GM18498 (cell line): ENCODE measurements at regions not wholly inside any gene's neighbourhood (a gene's known extent, or its start where the extent isn't known, plus 50 kb on each side); places are given as distances from the start of the nearest gene placed in this dataset.
"Not testable (repeated sequence)": the region's sequence is repeated elsewhere in the genome, so short reads cannot be mapped to it uniquely, and the experiment has no call there.

ENCODE experiments used
- ATAC-seq: cut with Tn5 transposase; IDR thresholded peaks from one replicate; pipeline ENCODE4 v1.9.1; 2021; ENCODE audit warnings: mild to moderate bottlenecking, moderate library complexity; ENCODE audit not compliant: unreplicated experiment

DNA sequence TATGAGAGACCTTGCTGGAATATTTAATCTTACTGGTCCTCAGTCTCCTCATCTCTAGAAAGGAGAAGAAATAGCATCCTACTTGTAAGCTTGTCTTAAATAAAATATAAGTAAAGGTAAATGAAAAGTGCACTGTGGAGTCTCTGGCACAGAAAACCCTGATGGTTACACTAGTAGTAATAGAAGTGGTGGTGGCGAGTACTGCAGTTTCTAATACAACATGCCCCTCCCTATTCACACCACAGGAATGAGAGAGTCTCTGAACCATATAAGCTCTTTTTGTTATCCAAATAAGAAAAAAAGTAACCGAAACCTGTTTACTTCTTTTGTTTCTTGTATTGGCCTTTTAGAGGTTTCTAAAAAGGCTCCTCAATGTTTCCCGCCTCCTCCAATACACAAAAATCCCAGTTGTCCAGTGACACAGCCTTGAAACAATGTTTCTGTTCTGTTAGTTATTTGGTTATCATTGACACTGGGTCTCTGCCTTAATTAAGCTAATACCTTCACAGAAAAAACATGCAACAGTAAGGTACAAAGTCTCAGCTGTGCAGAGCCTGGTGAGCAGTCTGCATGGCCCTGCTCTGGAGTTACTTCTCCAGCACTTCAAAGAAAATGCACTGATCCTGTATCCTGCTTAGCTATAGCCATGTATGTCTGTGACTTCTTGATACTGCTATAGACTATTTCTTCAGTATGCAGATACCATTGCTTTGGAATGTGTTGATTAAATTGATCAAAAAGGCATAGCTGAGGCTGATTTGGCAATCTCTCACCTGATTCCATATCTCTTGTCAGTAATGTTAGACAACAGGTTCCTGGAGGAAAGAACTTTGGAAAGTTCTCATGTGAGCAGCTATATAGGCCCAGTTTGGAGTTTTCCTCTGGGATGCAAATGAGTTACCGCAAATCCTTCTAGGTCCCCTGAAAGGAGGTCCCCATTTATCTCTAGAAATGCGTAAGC, 315.6 kb upstream of the IL12A start:
- peak; percentile 58 for ATAC-seq

DNA sequence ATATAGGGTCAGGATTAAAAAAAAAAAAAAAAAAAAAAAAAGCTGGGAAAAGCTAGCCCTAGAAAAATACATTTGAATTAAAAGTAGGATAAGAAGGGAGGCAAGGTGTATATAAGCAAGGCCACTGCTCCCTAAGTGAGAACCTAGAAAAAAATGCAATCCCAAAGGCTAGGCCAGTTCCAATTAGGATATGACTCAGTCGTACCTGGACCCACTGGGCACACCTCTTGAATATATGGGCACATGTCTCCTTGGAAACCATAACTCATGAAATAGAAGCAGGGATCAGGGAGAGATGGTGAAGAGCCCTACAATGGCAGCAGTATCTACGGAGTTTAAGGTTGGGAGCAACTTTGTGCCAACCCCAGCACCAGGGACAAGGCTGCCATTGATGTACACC, 314.1 kb upstream of the IL12A start:
- ATAC-seq, result no peak

DNA sequence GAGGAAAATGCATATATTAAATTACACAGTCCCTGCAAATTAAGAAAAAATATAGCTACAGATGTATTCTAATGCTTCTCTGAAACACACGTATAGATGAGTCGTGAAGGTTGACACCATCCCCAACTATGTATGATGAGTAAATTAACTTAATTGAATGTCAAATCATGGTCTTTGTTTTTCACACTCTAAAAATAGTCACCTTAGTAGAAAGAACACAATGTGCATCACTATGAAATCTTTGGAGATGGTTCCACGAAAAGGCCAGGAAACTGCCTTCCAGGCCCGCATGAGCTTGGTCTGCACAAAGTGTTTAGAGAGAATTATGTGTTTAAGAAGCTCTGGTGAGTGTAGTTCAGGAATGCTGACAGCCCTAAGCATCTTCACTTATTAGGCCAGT, 313.4 kb upstream of the IL12A start:
- ATAC-seq, result no peak

DNA sequence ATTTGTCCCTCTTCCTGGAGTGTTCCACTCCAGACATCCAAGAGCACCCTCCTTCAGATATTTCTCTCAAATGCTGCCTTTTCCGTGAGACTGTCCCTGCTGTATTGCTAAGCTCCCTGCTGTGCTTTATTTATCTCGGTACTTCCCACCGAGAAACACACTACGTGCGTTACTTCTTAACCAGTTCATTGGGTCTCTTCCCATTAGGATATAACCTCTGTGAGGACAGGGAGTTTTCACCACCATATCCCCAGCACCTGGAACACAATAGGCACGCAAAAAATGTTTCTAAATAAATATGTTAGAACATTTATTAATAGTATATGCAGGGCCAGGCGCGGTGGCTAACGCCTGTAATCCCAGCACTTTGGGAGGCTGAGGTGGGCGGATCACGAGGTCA, 308.7 kb upstream of the IL12A start:
- ATAC-seq, result no peak

DNA sequence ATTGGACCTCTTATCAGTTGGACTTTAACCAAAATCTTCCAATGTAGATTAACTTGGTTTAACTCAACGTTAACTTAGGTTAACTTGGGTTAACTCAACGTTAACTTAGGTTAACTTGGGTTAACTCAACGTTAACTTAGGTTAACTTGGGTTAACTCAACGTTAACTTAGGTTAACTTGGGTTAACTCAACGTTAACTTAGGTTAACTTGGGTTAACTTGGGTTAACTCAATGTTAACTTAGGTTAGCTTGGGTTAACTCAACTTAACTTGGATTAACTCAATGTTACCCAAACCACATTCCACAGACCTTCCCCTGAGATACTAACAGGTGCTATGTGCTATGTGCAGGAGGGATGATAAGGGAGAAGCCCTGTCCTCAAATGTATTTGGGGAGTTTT, 306.9 kb upstream of the IL12A start:
- ATAC-seq, result not testable (repeated sequence)

DNA sequence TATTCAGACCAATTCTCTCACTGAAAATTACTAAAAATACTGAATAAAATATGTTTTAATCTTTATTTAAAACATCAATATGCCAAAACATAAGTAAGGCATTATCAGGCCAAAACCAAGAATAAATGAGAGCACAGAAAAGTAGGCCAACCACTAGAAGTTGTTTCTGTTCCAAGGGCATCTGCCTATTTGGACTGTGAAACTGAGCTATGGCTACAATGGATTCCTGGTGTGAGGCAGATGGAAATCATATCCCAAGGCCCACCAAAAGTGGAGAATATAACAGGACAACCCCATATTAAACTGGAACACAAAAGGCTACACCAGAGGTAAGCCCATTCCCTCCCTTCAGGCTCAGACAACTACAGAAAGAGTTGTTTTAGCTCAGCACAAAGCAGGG, 302.8 kb upstream of the IL12A start:
- ATAC-seq, result no peak

DNA sequence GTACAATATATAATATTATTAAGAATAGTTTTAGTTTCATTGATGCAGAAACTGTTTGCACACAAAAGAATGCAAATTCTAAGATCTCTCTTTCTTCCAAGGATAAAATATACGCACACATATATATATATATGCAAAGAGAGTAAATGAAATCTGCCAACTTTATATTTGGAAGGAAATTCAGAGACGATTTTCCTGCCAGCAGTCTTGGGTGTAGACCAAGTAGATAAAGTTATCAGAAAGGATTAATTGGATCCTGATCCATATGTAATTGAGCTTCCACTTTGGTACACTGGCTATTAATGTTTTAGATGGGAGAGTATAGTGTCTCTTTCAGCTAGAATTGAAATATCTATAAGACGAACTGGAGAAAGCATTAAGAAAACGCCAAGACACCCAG, 295.4 kb upstream of the IL12A start:
- no peak for ATAC-seq

DNA sequence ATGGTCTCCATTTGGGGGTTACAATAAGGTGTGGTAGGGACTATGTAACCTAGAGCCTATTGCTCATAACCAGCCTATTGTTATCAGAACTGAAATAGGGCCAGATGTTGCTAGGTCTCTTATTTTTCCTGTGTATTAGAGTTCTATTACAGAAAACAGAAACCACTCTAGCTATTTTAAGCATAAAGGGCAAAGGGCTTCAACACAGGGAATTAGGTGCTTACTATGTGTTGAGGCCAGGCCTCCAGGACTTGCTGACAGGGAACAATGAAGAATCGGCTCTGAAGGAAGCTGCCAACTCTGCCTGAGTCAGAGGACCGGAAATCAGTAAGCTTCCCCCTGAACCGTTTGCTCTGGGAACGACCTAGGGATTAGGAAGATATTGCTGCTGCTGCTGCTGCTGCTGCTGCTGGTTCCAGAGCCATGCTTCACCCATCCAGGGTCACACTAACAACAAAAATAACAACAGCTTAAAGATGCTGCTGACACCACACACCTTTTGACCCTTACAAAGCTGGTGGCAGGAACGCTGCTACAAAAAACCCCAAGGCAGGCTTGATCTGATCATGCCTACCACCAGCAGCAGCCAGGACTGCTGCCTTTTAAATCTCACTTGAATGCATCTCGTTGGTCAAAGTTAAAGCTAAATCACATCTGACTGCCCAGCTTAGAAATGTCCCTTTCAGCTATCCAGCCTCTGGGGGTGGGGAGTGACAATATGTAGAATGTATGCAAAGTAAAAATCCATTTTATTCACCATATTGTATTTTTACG, 276.9 kb upstream of the IL12A start:
- no peak for ATAC-seq

DNA sequence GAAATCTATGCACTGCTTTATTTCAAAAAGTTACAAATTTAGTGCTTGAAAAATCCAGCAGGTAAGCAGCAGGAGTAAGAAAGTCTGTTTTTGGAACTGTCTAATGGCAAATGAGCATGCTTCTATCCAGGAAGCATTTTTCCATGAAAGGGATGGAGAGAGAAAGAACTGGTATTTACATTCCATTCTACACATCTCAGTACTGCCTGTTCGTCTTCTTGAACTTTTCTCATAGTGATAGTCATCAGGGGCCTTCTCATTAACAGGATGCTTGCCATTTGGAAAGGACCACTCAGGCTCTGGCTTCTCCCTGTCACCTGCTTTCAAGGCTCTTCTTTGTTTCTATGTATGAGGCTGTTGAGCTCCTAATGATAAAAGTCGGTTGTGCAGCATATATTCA, 267.3 kb upstream of the IL12A start:
- no peak for ATAC-seq

DNA sequence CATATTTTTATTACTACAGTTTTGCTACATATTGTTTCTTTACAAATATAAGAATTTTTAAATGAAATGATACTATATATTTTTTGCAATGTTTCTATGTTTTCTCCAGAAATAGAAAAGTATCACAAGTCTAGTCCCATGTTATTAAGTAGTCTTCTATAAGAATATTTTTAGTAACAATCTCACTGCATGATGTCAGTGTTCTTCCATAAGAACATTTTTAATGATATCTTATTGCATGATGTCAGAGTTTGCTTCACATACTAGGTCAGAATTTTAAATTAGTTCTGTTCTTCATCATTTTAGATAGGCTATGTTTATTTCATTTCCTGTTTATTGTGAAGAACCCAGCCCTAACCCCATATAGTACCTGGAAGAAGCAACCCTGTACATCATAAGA, 265.3 kb upstream of the IL12A start:
- no peak for ATAC-seq

DNA sequence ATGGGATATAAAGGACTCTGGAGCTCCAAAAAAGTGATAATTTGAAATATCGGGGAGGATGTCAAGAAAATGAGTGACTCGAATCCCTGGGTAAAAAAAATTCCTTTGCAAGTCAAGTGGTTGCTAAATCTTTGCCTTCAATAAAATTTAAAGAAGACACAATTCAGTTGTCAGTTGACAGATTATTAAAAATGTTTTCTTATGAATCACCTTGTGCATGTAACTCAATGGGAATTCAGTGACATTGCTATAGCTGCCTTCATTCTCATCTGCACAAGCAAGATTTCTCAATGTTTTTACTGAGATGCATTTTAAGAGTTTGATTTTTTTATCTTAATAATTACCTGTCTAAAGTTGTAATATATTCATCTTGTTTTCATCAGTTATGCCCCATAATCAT, 264.0 kb upstream of the IL12A start:
- no peak for ATAC-seq

DNA sequence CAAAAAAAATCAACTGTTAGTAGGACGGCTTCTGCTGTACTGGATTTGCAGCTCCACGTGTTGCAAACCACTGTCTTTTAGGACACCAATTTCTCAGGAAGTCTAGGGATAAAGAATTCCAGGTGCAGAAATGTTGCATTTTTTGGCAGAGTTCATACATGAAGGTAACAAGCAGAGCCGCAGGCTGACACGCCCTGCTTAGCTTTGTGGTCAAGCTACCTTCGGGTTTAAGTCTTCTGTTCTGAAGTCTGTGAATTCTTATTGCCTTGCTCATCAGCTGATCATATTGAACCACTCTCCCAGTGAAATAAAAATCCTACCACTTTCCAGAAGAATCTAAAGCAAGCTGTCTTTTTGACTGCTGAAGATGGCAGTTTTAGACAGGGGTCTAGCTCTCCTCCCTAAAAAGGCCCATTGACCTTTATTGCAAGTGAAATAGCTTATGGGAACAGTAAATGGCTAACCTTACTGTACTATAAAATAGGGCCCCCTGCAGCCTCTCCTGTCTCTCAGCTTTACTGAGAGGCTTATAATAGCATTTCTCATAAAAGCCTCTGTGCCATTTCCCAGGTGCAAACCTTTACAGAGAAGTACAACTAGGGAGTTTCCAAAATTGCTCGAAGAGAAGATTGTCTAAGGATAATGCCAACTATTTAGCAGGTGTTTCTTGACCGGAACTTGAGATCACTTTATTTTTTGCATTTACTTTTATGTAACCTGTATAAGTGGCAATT, 262.2 kb upstream of the IL12A start:
- ATAC-seq, result no peak

DNA sequence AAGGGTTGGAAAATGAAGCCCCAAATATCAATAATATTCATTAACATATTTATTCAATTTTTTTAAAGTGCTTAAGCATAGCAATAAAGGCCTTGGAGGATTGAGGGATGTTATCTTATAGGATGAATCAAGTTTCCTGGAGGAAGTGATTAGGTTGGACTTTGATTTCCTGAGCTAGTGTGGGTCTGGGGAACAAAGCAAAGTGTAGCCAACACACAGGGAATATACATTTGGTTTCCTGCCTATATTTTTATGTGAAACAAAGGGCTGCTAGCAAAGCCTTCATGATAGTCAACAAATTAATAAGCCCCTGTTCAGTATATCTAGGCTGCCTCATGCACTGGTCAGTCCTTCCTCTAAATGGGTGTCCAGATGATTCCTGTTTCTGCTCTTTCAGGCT, 261.1 kb upstream of the IL12A start:
- no peak for ATAC-seq

DNA sequence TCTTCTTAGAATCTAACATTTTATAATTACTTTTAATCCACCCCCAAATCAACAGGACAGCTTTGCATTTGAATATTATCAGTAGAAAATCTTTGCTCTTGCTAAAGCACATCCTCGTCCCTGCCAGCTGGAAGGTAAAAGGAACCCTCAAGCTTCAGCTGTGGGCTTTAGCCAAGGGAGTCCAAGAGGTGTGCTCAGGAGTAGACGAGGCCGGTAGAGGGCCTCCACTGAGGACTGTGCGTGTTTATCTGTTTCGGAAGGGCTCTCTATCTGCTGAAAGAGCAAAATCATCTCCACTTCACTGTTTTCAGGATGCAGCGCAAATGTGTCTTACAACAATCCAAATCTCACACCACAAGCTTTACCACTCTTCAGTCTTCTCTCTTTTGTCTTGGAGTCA, 257.4 kb upstream of the IL12A start:
- no peak for ATAC-seq

DNA sequence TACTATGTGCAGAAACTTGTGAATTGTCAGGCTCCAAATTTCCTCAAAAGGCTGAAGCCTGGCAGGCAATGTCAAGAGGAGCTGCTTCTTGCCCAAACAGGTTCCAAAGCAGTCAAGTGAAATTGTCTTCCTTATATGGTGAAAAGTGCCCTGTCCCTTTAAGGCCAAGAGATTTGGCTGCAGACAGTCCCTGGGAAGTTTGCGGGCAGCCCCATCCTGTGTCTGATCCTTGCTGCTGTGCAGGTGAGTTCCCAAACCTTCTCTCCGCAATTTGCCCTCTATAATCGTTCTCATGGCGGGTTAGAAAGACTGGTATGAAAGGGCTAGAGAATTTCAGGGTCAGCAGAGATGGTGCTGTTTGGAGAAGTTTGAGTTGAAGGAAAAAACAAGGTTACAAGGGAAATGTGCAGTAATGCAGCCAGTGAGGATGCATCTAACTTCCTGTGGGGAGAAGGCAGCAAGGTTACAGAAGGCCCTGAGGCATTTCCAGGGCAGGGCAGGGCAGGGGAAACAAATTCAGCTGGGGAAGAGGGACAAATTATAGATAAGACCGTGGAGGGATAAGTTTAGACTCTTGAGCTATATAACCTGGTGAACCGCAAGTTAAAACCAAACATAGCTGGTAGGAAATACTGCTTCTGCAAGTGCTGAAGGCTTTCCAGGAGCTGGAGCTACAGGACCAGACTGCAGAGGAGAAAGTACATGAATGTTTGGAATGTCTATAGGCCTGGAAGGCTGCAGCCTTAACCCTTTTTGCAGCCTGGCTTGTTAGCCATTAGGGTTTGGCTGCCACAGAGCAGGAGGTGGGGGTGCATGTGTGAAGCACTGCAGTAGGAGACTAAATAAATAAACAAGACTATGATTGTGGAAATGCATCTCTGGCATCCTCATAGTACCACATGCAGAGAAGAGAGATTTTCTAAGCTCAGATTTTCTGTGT, 256.2 kb upstream of the IL12A start:
- no peak for ATAC-seq

DNA sequence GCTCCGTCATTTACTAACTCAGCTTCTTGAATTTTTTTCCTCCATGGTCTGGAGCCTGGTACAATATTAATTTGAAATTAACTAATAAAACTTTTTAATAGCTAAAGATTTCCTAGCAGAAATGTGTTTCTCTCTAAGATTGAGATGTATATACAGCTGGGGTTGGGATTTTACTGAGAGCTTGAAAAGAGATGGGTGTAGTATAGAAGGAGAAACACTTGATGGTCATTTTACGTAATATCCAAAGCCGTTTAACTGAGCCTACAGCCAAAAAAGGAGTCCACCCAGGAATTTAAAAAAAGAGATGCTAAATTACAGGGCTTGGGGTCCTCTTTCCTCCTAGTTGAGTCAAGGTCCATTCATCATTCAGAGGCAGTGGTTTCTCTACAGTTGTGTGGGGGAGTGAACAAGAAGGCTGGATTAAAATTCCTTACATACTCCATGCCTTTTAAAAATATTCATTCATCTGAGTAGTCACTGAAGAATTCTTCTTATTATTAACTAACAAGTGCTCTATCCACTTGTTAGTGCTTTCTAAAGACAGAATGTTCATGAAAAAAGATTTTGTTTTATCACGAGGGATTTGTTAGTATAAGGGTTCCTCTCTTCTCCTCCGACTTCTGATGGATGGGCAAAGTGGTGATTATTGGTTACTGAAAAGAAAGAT, 255.3 kb upstream of the IL12A start:
- ATAC-seq, result no peak

DNA sequence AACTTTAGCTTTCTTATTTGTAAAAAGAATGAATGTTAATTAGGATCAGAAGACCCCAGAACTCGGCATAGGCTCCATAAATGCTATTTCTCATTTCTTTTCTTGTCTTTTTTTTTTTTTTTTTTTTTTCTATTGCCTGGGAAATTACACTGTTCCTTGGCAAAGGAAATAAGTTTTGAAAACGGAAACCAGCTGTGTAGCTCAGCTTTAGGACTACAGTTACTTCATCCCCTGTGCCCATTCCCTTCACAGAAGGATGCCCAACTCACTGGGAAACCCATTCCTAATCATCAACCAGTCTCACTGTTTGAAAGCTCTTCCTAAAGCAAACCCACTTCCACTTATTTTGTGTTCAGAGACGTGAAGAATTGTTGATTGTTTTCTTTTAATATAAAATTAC, 254.0 kb upstream of the IL12A start:
- ATAC-seq, result no peak

DNA sequence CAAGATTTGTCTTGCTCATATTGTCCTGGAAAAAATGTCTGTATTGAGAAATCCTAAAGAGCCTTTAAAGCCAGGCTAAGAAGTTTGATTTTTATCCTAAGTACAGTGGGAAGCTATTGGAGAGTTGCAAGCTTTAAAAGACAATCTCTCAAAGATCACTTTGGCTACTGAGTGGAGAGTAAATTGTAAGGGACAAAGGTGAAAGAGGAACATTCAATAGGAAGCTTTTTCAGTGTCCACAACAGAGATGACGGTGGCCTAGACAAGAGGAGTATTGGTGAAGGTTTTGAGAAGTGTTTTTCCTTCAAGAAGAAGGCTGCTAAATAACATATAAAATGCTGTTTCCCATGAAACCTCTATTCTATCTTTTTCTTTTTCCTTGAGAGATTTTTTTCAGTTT, 249.5 kb upstream of the IL12A start:
- no peak for ATAC-seq

DNA sequence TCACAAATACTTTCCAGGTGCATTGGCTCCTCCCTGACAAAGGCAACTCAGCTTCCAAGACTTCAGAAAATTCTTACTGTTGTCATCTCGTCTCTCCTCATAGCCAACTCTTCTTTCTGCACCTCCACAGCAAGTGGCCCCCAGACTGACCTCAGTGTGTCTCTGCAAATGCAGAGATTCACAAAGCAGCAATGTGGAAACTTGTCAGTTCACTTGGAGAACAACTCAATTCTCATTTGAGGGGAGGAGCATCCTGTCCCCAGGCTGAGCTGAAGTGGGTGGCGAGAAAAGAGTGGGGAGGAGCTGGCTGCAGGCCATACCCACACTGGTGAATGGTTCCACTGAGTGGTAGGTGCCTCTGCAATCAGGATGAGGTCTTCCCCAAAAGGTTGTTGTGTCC, 248.7 kb upstream of the IL12A start:
- no peak for ATAC-seq

DNA sequence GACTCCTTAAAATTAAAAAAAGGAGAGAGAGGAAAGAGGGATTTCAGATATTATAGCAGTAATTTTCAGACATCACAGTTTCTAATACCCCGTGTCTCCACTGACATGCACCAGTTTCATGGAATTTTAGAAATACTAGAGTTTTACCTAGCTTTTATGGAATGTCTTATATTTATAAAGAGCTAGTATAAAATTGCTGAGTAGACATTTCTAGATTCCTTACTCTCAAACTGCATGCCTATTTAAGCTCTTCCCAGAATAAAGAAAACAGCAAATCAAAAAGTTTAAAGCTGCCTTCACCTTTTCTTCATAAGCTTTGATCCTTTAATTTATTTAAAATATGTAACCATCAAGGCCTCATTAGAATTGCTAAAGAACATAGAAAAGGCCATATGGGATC, 247.4 kb upstream of the IL12A start:
- no peak for ATAC-seq
